ENCODE measurements at regions not wholly inside any gene's neighbourhood (a gene's known extent, or its start where the extent isn't known, plus 50 kb on each side); places are given as distances from the start of the nearest gene placed in this dataset.
"Not testable (repeated sequence)": the region's sequence is repeated elsewhere in the genome, so short reads cannot be mapped to it uniquely, and the experiment has no call there.

- H3K4me2 ChIP-seq (ENCODE audit: low read length) = no peak overlapping the region
- no peaks in the 10 kb centered on the region for H3K79me2 ChIP-seq
- H3K27ac ChIP-seq = no peak overlapping the region
- H3K9me3 ChIP-seq (ENCODE audit: control insufficient read depth, low read length) = no peaks in the 10 kb centered on the region
- TF ChIP-seq, protein P1, sequence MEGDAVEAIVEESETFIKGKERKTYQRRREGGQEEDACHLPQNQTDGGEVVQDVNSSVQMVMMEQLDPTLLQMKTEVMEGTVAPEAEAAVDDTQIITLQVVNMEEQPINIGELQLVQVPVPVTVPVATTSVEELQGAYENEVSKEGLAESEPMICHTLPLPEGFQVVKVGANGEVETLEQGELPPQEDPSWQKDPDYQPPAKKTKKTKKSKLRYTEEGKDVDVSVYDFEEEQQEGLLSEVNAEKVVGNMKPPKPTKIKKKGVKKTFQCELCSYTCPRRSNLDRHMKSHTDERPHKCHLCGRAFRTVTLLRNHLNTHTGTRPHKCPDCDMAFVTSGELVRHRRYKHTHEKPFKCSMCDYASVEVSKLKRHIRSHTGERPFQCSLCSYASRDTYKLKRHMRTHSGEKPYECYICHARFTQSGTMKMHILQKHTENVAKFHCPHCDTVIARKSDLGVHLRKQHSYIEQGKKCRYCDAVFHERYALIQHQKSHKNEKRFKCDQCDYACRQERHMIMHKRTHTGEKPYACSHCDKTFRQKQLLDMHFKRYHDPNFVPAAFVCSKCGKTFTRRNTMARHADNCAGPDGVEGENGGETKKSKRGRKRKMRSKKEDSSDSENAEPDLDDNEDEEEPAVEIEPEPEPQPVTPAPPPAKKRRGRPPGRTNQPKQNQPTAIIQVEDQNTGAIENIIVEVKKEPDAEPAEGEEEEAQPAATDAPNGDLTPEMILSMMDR (IDR thresholded peaks at IDR 0.05) = no peak
- no peak overlapping the region for H3K4me3 ChIP-seq (ENCODE audit: low read depth, low read length)
- H3K9ac ChIP-seq = no peak overlapping the region
- H3K36me3 ChIP-seq (ENCODE audit: control insufficient read depth, insufficient read depth, low read length) = no peaks in the 10 kb centered on the region
- H3K27me3 ChIP-seq (ENCODE audit: control insufficient read depth, insufficient read depth, low read length) = no peaks in the 10 kb centered on the region
- H3K4me1 ChIP-seq = no peaks in the 10 kb centered on the region
- H2AFZ ChIP-seq = no peak overlapping the region
Observed at GRCh38 chr9:3648722-3649246, 123.0 kb upstream of the RFX3 start.

DNA sequence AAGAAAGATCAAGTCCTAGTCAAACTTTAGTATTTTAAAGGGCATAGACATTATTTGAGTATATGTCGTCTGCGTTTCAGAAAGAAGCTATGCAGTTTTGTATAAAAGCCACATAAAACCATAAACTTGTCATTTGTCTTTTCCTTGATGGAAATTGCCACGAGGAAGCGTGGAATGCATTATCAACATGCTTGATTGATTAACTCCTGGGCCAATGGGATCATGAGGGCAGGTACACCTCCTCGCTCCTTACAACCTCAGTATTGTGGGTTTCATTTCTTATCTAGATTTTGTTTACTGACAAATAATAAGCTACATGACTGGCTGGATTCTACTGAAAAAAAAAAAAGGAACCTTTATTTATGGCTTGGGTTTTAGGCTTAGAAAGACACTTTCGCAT, 122.5 kb upstream of the RFX3 start:
- Histone ChIP-seq H3K27ac (no peak overlapping the region), H3K36me3 (ENCODE audit: control insufficient read depth, insufficient read depth, low read length) (no peaks in the 10 kb centered on the region), H3K79me2 (no peaks in the 10 kb centered on the region), H3K9ac (no peak overlapping the region), H3K4me2 (ENCODE audit: low read length) (no peak overlapping the region), H2AFZ (no peak overlapping the region), H3K27me3 (ENCODE audit: control insufficient read depth, insufficient read depth, low read length) (no peaks in the 10 kb centered on the region), H3K9me3 (ENCODE audit: control insufficient read depth, low read length) (no peaks in the 10 kb centered on the region), H3K4me1 (no peaks in the 10 kb centered on the region), H3K4me3 (ENCODE audit: low read depth, low read length) (no peak overlapping the region)
- TF ChIP-seq, protein P1 (IDR thresholded peaks at IDR 0.05) = no peak

GRCh38 chr9:3647652-3648051, 121.9 kb upstream of the RFX3 start:
- no peak overlapping the region for H3K9ac ChIP-seq
- H3K9me3 ChIP-seq (ENCODE audit: control insufficient read depth, low read length) = no peaks in the 10 kb centered on the region
- H3K27me3 ChIP-seq (ENCODE audit: control insufficient read depth, insufficient read depth, low read length) = no peaks in the 10 kb centered on the region
- no peaks in the 10 kb centered on the region for H3K79me2 ChIP-seq
- H3K4me1 ChIP-seq = no peaks in the 10 kb centered on the region
- H3K4me2 ChIP-seq (ENCODE audit: low read length) = no peak overlapping the region
- TF ChIP-seq, protein P1 (IDR thresholded peaks at IDR 0.05) = no peak
- H3K4me3 ChIP-seq (ENCODE audit: low read depth, low read length) = no peak overlapping the region
- H2AFZ ChIP-seq = no peak overlapping the region
- no peak overlapping the region for H3K27ac ChIP-seq
- no peaks in the 10 kb centered on the region for H3K36me3 ChIP-seq (ENCODE audit: control insufficient read depth, insufficient read depth, low read length)

- H3K9ac ChIP-seq = no peak overlapping the region
- TF ChIP-seq, protein P1 (IDR thresholded peaks at IDR 0.05) = no peak
- H3K36me3 ChIP-seq (ENCODE audit: control insufficient read depth, insufficient read depth, low read length) = no peaks in the 10 kb centered on the region
- H3K9me3 ChIP-seq (ENCODE audit: control insufficient read depth, low read length) = no peaks in the 10 kb centered on the region
- no peaks in the 10 kb centered on the region for H3K79me2 ChIP-seq
- H2AFZ ChIP-seq = no peak overlapping the region
- no peak overlapping the region for H3K4me3 ChIP-seq (ENCODE audit: low read depth, low read length)
- no peak overlapping the region for H3K27ac ChIP-seq
- H3K27me3 ChIP-seq (ENCODE audit: control insufficient read depth, insufficient read depth, low read length) = no peaks in the 10 kb centered on the region
- H3K4me1 ChIP-seq = no peaks in the 10 kb centered on the region
- no peak overlapping the region for H3K4me2 ChIP-seq (ENCODE audit: low read length)
Observed at GRCh38 chr9:3646226-3646625, 120.4 kb upstream of the RFX3 start.

DNA sequence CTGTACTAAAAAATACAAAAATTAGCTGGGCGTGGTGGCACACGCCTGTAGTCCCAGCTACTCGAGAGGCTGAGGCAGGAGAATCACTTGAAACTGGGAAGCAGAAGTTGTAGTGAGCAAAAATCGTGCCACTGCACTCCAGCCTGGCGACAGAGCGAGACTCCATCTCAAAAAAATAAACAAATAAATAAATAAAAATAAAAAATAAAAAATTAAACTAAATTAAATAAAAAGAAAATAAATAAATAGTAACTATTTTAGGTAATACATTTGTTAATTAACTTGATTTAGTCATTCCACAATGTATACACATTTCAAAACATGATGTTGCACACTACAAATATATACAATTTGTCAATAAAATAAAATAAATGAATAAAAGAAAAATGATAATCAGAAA, 116.3 kb upstream of the RFX3 start:
- H3K27me3 ChIP-seq (ENCODE audit: control insufficient read depth, insufficient read depth, low read length); H3K4me1 ChIP-seq; H3K9ac ChIP-seq; H3K36me3 ChIP-seq (ENCODE audit: control insufficient read depth, insufficient read depth, low read length); H3K9me3 ChIP-seq (ENCODE audit: control insufficient read depth, low read length); H2AFZ ChIP-seq; H3K79me2 ChIP-seq; H3K27ac ChIP-seq; H3K4me3 ChIP-seq (ENCODE audit: low read depth, low read length); H3K4me2 ChIP-seq (ENCODE audit: low read length): not testable (repeated sequence)

Data from parathyroid adenoma (tissue), 2 donors.